ENCODE measurements at regions not wholly inside any gene's neighbourhood (a gene's known extent, or its start where the extent isn't known, plus 50 kb on each side); places are given as distances from the start of the nearest gene placed in this dataset.
"Not testable (repeated sequence)": the region's sequence is repeated elsewhere in the genome, so short reads cannot be mapped to it uniquely, and the experiment has no call there.

DNA sequence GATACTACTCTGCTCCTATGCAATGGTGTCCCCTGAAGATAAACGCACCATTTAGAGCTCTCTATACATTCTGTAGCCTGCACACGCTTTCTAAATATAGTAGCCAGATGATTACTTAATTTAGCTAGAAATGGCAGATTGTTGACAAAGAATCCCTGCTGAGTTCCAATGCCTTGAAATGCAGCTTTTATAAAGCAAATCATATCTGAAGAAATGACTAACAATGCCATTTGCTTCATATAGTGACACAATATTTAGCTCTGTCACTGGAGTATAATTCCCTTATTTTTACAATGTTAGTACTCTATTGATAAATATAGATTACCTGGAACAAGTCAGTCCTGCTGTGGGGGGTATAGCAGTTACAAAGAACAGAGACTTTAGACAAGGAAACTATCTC is 166.2 kb downstream of the CDCA7 start:
- no peak overlapping the region for H3K4me3 ChIP-seq (ENCODE audit: low read length)

DNA sequence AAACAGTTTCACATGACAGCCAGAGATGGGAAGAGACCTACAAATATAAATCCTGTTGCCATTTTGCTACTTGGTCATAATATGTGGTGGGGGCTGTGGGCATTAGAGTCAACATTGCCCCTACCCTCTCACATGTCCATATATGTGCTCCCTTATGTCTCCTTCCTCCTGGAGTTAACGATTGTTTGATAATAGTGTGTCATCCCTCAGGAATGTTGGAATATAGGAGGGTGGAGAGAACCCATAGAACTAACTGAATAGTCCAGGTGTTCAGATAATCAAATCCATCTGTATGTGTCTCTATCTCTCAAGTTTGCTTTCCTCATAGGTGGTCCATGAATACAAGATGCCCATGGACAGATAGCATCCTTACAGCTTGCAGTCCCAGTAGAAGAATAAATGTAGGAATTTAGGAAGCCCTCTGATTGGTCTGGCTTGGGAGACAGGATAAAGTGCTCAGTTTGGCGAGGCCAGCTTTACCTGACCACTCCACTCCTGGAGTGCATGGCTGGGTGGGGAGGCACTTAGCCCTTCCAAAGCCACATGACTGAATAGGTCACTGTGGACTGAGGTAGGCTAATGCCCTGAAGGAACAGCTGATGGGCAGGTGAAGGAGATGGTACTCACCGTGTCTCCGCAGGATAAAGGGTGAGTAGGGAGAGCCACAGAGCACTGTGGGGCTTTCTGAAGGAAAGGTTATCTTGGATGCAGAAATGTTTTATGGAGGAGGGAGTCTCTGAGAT is 166.9 kb downstream of the CDCA7 start:
- no peak for DNase-seq (ENCODE audit: low read depth)
- H3K4me3 ChIP-seq (ENCODE audit: low read length), result no peak overlapping the region
- TF ChIP-seq, protein P1, sequence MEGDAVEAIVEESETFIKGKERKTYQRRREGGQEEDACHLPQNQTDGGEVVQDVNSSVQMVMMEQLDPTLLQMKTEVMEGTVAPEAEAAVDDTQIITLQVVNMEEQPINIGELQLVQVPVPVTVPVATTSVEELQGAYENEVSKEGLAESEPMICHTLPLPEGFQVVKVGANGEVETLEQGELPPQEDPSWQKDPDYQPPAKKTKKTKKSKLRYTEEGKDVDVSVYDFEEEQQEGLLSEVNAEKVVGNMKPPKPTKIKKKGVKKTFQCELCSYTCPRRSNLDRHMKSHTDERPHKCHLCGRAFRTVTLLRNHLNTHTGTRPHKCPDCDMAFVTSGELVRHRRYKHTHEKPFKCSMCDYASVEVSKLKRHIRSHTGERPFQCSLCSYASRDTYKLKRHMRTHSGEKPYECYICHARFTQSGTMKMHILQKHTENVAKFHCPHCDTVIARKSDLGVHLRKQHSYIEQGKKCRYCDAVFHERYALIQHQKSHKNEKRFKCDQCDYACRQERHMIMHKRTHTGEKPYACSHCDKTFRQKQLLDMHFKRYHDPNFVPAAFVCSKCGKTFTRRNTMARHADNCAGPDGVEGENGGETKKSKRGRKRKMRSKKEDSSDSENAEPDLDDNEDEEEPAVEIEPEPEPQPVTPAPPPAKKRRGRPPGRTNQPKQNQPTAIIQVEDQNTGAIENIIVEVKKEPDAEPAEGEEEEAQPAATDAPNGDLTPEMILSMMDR (conservative IDR thresholded peaks at IDR 0.05; ENCODE audit: low read length), result no peak

More for the DNA sequence above, 166.2 kb downstream of the CDCA7 start:
- no peak for DNase-seq (ENCODE audit: low read depth)
- TF ChIP-seq, protein P1 (conservative IDR thresholded peaks at IDR 0.05; ENCODE audit: low read length), result no peak

DNA sequence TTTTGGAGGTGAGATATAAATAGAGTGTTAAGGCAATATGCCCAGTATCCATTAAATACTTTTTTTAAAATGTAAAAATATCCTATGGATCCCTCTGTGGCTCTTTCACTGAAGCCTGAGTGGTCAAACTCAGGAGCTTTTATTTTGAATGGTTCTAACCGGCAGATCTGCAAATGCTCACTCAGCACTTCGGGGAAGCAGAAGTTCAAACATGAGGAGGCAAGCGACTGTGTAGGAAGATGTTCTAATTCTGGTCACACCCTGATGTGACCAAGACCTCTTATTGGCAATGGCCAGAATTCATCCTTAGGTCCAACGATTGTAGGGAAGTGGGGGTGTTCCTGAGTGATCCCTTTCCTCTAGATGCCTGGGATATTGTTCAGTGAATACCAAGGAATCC is 168.8 kb downstream of the CDCA7 start:
- DNase-seq (ENCODE audit: low read depth), result no peak
- no peak overlapping the region for H3K4me3 ChIP-seq (ENCODE audit: low read length)
- TF ChIP-seq, protein P1 (conservative IDR thresholded peaks at IDR 0.05; ENCODE audit: low read length), result no peak

DNA sequence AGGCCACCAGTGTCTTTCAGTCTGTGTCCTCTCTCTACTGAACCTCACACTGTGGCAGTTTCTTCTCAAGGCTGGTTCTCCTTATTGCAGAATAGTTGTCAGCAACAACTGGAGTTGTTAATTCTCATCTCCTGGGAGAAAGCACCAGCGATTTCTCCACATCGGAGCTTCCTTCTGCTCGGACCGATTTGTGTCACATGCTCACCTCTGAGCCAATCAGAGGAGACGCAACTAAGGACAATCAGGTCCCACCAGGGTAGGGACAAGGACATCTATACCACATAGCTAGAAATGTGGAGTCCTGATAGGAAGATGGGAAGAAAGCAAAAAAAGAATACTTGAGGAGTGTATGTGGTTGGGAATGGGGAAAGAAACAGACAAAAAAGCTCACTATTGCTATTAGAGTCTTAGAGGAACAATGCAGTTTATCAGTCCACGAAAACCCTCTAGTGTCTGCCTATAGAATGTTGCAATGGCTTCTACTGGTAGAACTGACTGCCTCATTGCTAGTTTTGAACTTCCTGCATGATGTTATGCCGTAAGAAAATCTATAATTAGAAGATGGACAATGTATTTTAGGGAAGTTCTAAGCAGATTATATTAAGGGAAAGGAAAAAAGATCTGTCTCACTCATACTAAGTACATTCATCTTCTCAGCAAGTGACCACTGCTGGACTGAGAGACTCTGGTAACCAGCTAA is 169.7 kb downstream of the CDCA7 start:
- TF ChIP-seq, protein P1 (conservative IDR thresholded peaks at IDR 0.05; ENCODE audit: low read length), result no peak
- DNase-seq (ENCODE audit: low read depth), result no peak
- no peak overlapping the region for H3K4me3 ChIP-seq (ENCODE audit: low read length)

DNA sequence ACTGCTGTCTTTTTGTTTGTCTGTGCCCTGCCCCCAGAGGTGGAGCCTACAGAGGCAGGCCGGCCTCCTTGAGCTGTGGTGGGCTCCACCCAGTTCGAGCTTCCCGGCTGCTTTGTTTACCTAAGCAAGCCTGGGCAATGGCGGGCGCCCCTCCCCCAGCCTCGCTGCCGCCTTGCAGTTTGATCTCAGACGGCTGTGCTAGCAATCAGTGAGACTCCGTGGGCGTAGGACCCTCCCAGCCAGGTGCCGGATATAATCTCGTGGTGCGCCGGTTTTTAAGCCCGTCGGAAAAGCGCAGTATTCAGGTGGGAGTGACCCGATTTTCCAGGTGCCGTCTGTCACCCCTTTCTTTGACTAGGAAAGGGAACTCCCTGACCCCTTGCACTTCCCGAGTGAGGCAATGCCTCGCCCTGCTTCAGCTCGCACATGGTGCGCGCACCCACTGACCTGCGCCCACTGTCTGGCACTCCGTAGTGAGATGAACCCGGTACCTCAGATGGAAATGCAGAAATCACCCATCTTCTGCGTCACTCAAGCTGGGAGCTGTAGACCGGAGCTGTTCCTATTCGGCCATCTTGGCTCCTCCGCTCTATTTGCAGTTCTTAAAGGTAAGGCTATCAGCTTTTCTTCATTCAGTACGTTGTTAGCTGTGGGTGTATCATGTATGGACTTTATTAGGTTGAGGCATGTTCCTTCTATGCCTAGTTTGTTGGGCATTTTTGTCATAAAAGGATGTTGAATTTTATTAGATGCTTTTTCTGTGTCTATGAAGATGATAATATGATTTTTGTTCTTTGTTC is 178.3 kb downstream of the CDCA7 start:
- not testable (repeated sequence) for DNase-seq (ENCODE audit: low read depth)

DNA sequence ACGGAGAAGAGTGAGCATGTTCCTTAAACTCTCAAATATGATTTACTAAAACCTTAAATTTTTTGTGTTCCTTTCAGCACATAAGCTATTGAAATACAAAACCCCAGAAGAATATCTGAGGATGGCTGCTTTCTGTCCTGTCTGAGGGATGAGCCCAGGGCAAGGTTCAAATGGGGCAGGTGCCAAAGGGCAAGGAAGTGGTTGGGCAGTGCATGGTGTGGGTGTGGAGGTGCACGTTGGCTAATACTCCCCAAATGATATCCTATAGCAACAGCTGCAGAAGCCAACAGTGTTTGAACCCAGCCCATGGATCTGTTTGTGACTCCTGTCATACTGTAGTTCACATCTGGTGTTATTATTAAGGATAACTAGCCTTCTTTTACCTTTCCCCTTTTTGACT is 183.0 kb downstream of the CDCA7 start:
- TF ChIP-seq, protein P1 (conservative IDR thresholded peaks at IDR 0.05; ENCODE audit: low read length), result no peak
- DNase-seq (ENCODE audit: low read depth), result no peak
- no peak overlapping the region for H3K4me3 ChIP-seq (ENCODE audit: low read length)

More for the DNA sequence above, 178.3 kb downstream of the CDCA7 start:
- H3K4me3 ChIP-seq (ENCODE audit: low read length), result not testable (repeated sequence)

DNA sequence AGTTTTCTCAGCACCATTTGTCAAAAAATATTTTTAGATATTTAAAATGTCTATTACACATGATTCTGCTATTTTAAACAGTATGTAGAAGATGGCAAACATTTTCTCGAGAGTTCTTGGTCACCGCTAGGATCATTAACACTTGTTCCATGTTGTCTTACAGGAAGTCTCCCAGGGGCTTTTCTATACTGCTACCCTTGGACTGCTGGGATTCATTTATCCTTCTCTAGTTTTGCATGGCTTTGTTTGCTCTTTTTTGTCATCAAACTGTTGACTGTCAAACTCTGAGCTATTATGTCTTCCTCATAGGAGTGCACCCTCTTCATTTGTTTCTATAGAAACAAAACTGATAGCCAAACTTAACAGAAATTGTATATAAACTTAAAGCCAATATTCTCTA is 184.9 kb downstream of the CDCA7 start:
- no peak for DNase-seq (ENCODE audit: low read depth)
- TF ChIP-seq, protein P1 (conservative IDR thresholded peaks at IDR 0.05; ENCODE audit: low read length), result no peak

More for the DNA sequence above, 184.9 kb downstream of the CDCA7 start:
- H3K4me3 ChIP-seq (ENCODE audit: low read length), result no peak overlapping the region
